K562 (cell line): ENCODE measurements at regions not wholly inside any gene's neighbourhood (a gene's known extent, or its start where the extent isn't known, plus 50 kb on each side); places are given as distances from the start of the nearest gene placed in this dataset.

Experiments
- ATAC-seq: fragments of 200-7000 bp; cut with Tn5 transposase; 3 replicates; pipeline ENCODE4 v1.9.1; 2020; ENCODE audit warnings: moderate library complexity
- BruUV-seq: library from RNA; stranded (reverse); fragments of 400-500 nt; replicated peaks from 2 replicates; lab custom pipeline; 2021; lab: Mats Ljungman, UMichigan
- CTCF ChIA-PET: fragments of 300-600 bp; formaldehyde crosslinking; extraction: SDS; loops from one replicate; lab custom pipeline; 2021; ENCODE audit warnings: low intra/inter-chr PET ratio; lab: Yijun Ruan, JAX
- POLR2A ChIA-PET: fragments of 300-600, 350-650 bp; sonication (Branson Sonifier 250); formaldehyde crosslinking; extraction: SDS; loops from one replicate; lab custom pipeline; 2021; ENCODE audit warnings: antibody characterized with exemption, inconsistent platforms; lab: Yijun Ruan, JAX
- DNase-seq, 4 experiments: peaks; one replicate each; pipeline versions ENCODE4 v3.0.0 to v3.0.0-alpha.2; 2011 to 2018; ENCODE audit warnings: low spot score in 3 of 4, mixed read lengths in 3 of 4; ENCODE audit errors: extremely low read depth in 1 of 4
- FAIRE-seq: peaks from 2 replicates; lab custom pipeline; 2011; peaks lifted over from hg19 to GRCh38; lab: Jason Lieb, UNC
- H2AFZ ChIP-seq: 2 replicates; pipeline ENCODE4 v1.6.0; 2011; ENCODE audit warnings: low read depth, low read length, control low read depth, inconsistent platforms
- H3K27ac ChIP-seq: fragments of 200-600 bp; 3 replicates; pipeline ENCODE4 v1.8.0; 2011; ENCODE audit warnings: low read depth, mild to moderate bottlenecking, control low read depth, inconsistent platforms, low read length, moderate library complexity, mixed read lengths; ENCODE audit errors: extremely low read depth
- H3K27me3 ChIP-seq, 2 experiments: fragments of 300-600 bp in 1 of 2; 2 replicates in 1 of 2; 3 replicates in 1 of 2; pipeline versions ENCODE4 v1.6.0 to v1.8.0; 2011; ENCODE audit warnings: inconsistent platforms in 2 of 2, low read length in 2 of 2, mild to moderate bottlenecking in 1 of 2, mixed read lengths in 1 of 2, moderate library complexity in 1 of 2; ENCODE audit not compliant: control insufficient read depth in 2 of 2, insufficient read depth in 2 of 2
- H3K36me3 ChIP-seq: fragments of 300-600 bp; 3 replicates; pipeline ENCODE4 v1.8.0; 2011; ENCODE audit warnings: mild to moderate bottlenecking, low read length, inconsistent platforms; ENCODE audit not compliant: control insufficient read depth, insufficient read depth
- H3K4me1 ChIP-seq, 2 experiments: fragments of 200-600 bp in 1 of 2; replicated peaks in 1 of 2; 2 replicates in 1 of 2; 3 replicates in 1 of 2; pipeline versions ENCODE4 v1.5.1 to v1.8.0; 2011; ENCODE audit warnings: inconsistent platforms in 2 of 2, low read length in 2 of 2, mild to moderate bottlenecking in 1 of 2, mixed read lengths in 1 of 2, moderate library complexity in 1 of 2; ENCODE audit not compliant: control insufficient read depth in 2 of 2, insufficient read depth in 2 of 2
- H3K4me2 ChIP-seq: 2 replicates; pipeline ENCODE4 v1.6.1; 2011; ENCODE audit warnings: low read length, control low read depth, inconsistent platforms, mixed read lengths; ENCODE audit not compliant: insufficient read depth
- H3K4me3 ChIP-seq: fragments of 200-600 bp; sonication (generic), shearing (Covaris generic); 2 replicates; pipeline ENCODE4 v1.5.1; 2016; ENCODE audit warnings: control low read depth, inconsistent platforms
- H3K79me2 ChIP-seq: fragments of 200-600 bp; 3 replicates; pipeline ENCODE4 v1.8.0; 2011; ENCODE audit warnings: low read length, inconsistent platforms; ENCODE audit not compliant: control insufficient read depth, insufficient read depth
- H3K9ac ChIP-seq, 2 experiments: 2 replicates each; pipeline versions ENCODE4 v1.6.0 to v1.6.1; 2011; ENCODE audit warnings: low read depth in 2 of 2, low read length in 2 of 2, control low read depth in 1 of 2, inconsistent platforms in 1 of 2, mild to moderate bottlenecking in 1 of 2, mixed read lengths in 1 of 2; ENCODE audit not compliant: insufficient read depth in 1 of 2
- H3K9me1 ChIP-seq: one replicate; pipeline ENCODE4 v1.6.0; 2011; ENCODE audit warnings: inconsistent platforms, mild to moderate bottlenecking, low read length, moderate library complexity; ENCODE audit not compliant: control insufficient read depth, insufficient read depth
- H3K9me3 ChIP-seq: replicated peaks from 2 replicates; pipeline ENCODE4 v1.5.1; 2011; ENCODE audit warnings: low read depth, low read length, inconsistent platforms; ENCODE audit not compliant: control insufficient read depth, insufficient read depth
- H4K20me1 ChIP-seq: replicated peaks from 2 replicates; pipeline ENCODE4 v1.6.1; 2011; ENCODE audit warnings: low read length, inconsistent platforms, mixed read lengths; ENCODE audit not compliant: control insufficient read depth, insufficient read depth
- CGGBP1 ChIP-seq: fragments of 250-450 bp; sonication (Bioruptor Pico); IDR thresholded peaks from 2 replicates; pipeline ENCODE4 v1.9.0; 2021; ENCODE audit warnings: mild to moderate bottlenecking
- E2F3 ChIP-seq: fragments of 250-450 bp; sonication (Bioruptor Pico); IDR thresholded peaks from 2 replicates; pipeline ENCODE4 v1.4.0; 2020; ENCODE audit warnings: mild to moderate bottlenecking
- ELK3 ChIP-seq: fragments of 450-650 bp; formaldehyde crosslinking; IDR thresholded peaks from 2 replicates; pipeline ENCODE4 v1.4.0; 2020; ENCODE audit warnings: mild to moderate bottlenecking
- ETS2 ChIP-seq: IDR thresholded peaks from 2 replicates; pipeline ENCODE4 v1.6.1; 2016; ENCODE audit warnings: borderline replicate concordance, missing genetic modification characterization, mild to moderate bottlenecking, moderate library complexity, missing compliant biosample characterization; ENCODE audit not compliant: poor library complexity, severe bottlenecking
- FOXK1 ChIP-seq: sonication (generic); formaldehyde crosslinking; IDR thresholded peaks from 2 replicates; pipeline ENCODE4 v1.8.0; 2022; ENCODE audit warnings: missing genetic modification reagents, mild to moderate bottlenecking, borderline replicate concordance
- HMGXB4 ChIP-seq: sonication (generic); formaldehyde crosslinking; IDR thresholded peaks from 2 replicates; pipeline ENCODE4 v1.8.1; 2023; ENCODE audit warnings: mild to moderate bottlenecking, missing genetic modification reagents
- JUNB ChIP-seq: fragments of 450-650 bp; formaldehyde crosslinking; conservative IDR thresholded peaks from 2 replicates; pipeline ENCODE4 v1.4.0; 2020; ENCODE audit warnings: mild to moderate bottlenecking
- KLF6 ChIP-seq: fragments of 250-450 bp; sonication (Bioruptor Pico); IDR thresholded peaks from 2 replicates; pipeline ENCODE4 v1.4.0; 2020; ENCODE audit warnings: mild to moderate bottlenecking, moderate library complexity, borderline replicate concordance
- RCOR1 ChIP-seq, 2 experiments: IDR thresholded peaks; 2 replicates each; pipeline ENCODE4 v1.6.1; 2012; ENCODE audit warnings: low read depth in 2 of 2, low read length in 2 of 2, borderline replicate concordance in 1 of 2, improper control_type of control experiment in 1 of 2
- SREBF2 ChIP-seq: sonication (generic); formaldehyde crosslinking; IDR thresholded peaks from 2 replicates; pipeline ENCODE4 v1.4.0; 2020; ENCODE audit warnings: mild to moderate bottlenecking, missing genetic modification reagents
- SRSF1 ChIP-seq: fragments of 200-400 bp; formaldehyde crosslinking; IDR thresholded peaks from 2 replicates; pipeline ENCODE4 v1.6.1; 2017; ENCODE audit warnings: mild to moderate bottlenecking, low read depth, low read length, moderate library complexity
- TOE1 ChIP-seq, 2 experiments: fragments of 450-650 bp in 1 of 2; sonication (generic) in 1 of 2; formaldehyde crosslinking in 1 of 2; IDR thresholded peaks; 2 replicates each; pipeline versions ENCODE4 v1.7.1 to v1.8.0; 2016 to 2022; ENCODE audit warnings: borderline replicate concordance in 2 of 2, mild to moderate bottlenecking in 2 of 2, antibody characterized with exemption in 1 of 2, inconsistent platforms in 1 of 2, low read depth in 1 of 2, missing genetic modification reagents in 1 of 2, moderate library complexity in 1 of 2
- ZNF217 ChIP-seq: sonication (generic); formaldehyde crosslinking; IDR thresholded peaks from 2 replicates; pipeline ENCODE4 v1.8.0; 2022; ENCODE audit warnings: mild to moderate bottlenecking, missing genetic modification reagents
- ZNF253 ChIP-seq: fragments of 250-450 bp; sonication (Bioruptor Pico); conservative IDR thresholded peaks from 2 replicates; pipeline ENCODE4 v1.6.1; 2021; ENCODE audit warnings: mild to moderate bottlenecking
- ZNF444 ChIP-seq: fragments of 250-450 bp; sonication (Bioruptor Pico); IDR thresholded peaks from 2 replicates; pipeline ENCODE4 v1.4.0; 2020; ENCODE audit warnings: mild to moderate bottlenecking, moderate library complexity
- ZNF561 ChIP-seq: fragments of 450-650 bp; formaldehyde crosslinking; conservative IDR thresholded peaks from 2 replicates; pipeline ENCODE4 v1.4.0; 2020; ENCODE audit warnings: mild to moderate bottlenecking, moderate library complexity
- WGBS: fragments of 100-300 bp; shearing (Covaris generic); methylation state at CpG from one replicate; pipeline ENCODE4 v1.1.6; 2016; ENCODE audit warnings: low coverage, mixed read lengths; ENCODE audit not compliant: insufficient coverage; ENCODE audit errors: missing lambda C conversion rate; 5-methylcytosine and 5-hydroxymethylcytosine counted together
- in situ Hi-C: fragments of 300-500 bp; cut with MboI; formaldehyde crosslinking; loops from 4 replicates; pipeline ENCODE4 v1.15.0; 2018; ENCODE audit warnings: inconsistent platforms, mixed read lengths
- intact Hi-C: fragments of 100-400 bp; cut with micrococcal nuclease; formaldehyde crosslinking; loops from 2 replicates; pipeline ENCODE4 v1.14.2; 2022
- TF ChIP-seq, protein P1 (sequence below): fragments of 450-650 bp; conservative IDR thresholded peaks from 2 replicates; pipeline ENCODE4 v1.6.1; 2016; ENCODE audit warnings: missing genetic modification characterization, low read depth, mild to moderate bottlenecking, control low read depth, missing compliant biosample characterization

DNA sequence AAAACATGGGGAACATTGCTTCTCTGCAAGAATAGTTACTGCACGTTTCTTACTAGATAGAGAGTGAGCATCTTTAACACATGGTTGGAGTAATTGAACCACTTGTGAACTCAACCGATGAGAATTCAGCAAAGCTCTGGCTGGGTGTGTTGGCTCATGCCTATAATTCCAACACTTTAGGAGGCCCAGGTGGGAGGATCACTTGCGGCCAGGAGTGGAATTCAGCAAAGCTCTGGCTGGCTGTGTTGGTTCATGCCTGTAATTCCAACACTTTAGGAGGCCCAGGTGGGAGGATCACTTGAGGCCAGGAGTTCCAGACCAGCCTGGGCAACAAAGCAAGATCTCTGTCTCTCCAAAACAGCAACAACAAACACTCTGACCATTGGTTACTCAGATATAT, 865.9 kb downstream of the KCNJ2 start (continued):
- TF ChIP-seq FOXK1 (CRISPR knock-in tag) (no peak), TOE1 (IDR thresholded peaks at IDR 0.05; ENCODE audit: borderline replicate concordance) (no peak), TOE1 (CRISPR knock-in tag; IDR thresholded peaks at IDR 0.05; ENCODE audit: borderline replicate concordance, low read depth) (no peak), ELK3 (CRISPR knock-in tag) (no peak), ZNF217 (CRISPR knock-in tag) (no peak), HMGXB4 (CRISPR knock-in tag) (no peak), E2F3 (CRISPR knock-in tag) (no peak)

DNA sequence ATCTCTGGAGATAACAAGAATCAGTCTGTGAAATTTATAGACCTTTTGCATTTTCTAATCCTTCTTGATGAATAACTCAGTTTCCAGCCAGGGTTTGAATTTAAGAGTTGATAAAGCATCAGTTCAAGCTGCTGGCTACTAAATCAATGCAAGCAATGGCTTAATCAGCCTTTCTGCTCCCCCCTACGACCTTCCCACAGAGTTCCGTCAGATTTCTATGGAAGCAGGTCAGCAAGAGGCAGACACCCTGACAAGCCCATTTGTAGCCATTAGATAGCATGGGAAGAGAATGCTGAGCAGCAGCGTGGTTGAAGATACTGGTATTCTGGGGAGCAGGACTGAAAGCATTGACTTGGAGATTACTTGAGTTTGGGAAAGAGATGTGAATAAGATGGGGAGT, 868.1 kb downstream of the KCNJ2 start:
- H3K9me3 ChIP-seq = no peaks in the 10 kb centered on the region
- no peaks in the 10 kb centered on the region for H3K79me2 ChIP-seq
- intact Hi-C loops (no loop called here), in situ Hi-C loops (no loop called here)
- no peaks in the 10 kb centered on the region for H3K36me3 ChIP-seq
- FAIRE-seq (no peak), ATAC-seq (no peak), DNase-seq (no peak)
- POLR2A ChIA-PET = no interaction called here
- H3K27me3 ChIP-seq = no peaks in the 10 kb centered on the region
- no peak overlapping the region for H3K9ac ChIP-seq
- H3K27ac ChIP-seq = no peak overlapping the region
- WGBS = 0% methylated on average over 1 of the region's 3 CpGs
- no peak overlapping the region for H3K4me3 ChIP-seq
- BruUV-seq = no TSS peak
- no peaks in the 10 kb centered on the region for H3K4me1 ChIP-seq
- H2AFZ ChIP-seq = no peak overlapping the region
- CTCF ChIA-PET = no interaction called here
- no peak overlapping the region for H3K4me2 ChIP-seq
- H3K9me1 ChIP-seq = no peaks in the 10 kb centered on the region
- H4K20me1 ChIP-seq = no peaks in the 10 kb centered on the region
- TF ChIP-seq ZNF253 (CRISPR knock-in tag) = no peak
- TF ChIP-seq CGGBP1 (CRISPR knock-in tag) = no peak
- no peak for TF ChIP-seq ZNF444 (CRISPR knock-in tag)
- TF ChIP-seq JUNB = no peak
- TF ChIP-seq, protein P1, sequence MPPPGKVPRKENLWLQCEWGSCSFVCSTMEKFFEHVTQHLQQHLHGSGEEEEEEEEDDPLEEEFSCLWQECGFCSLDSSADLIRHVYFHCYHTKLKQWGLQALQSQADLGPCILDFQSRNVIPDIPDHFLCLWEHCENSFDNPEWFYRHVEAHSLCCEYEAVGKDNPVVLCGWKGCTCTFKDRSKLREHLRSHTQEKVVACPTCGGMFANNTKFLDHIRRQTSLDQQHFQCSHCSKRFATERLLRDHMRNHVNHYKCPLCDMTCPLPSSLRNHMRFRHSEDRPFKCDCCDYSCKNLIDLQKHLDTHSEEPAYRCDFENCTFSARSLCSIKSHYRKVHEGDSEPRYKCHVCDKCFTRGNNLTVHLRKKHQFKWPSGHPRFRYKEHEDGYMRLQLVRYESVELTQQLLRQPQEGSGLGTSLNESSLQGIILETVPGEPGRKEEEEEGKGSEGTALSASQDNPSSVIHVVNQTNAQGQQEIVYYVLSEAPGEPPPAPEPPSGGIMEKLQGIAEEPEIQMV (tag) = no peak
- no peak for TF ChIP-seq KLF6 (CRISPR knock-in tag)
- TF ChIP-seq ETS2 = no peak
- no peak for TF ChIP-seq RCOR1 (IDR thresholded peaks at IDR 0.05; ENCODE audit: borderline replicate concordance in 1 of 2, low read depth in 2 of 2, low read length in 2 of 2)
- no peak for TF ChIP-seq SRSF1
- no peak for TF ChIP-seq ZNF561
- TF ChIP-seq SREBF2 = no peak
